ENCODE measurements at regions not wholly inside any gene's neighbourhood (a gene's known extent, or its start where the extent isn't known, plus 50 kb on each side); places are given as distances from the start of the nearest gene placed in this dataset.

DNA sequence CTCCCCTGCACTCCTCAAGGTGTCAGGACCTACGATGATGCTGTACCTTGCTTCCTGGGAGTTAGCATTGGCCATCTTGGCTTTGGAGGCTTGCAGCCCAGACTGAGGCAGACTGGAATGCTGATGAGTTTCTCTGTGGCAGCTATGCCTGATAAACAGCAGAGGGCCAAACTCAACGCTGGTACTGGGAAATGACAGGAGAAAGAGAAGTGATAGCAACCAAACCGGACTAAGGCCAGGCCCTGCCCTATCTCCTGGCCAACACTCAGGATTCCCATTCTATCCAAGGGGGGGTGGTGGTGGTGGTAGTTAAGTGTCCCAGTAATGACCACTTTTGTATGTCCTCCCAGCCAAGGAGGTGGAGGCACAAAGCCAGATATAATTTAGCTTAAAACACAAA, 90.0 kb upstream of the DTNBP1 start:
- Histone ChIP-seq H3K36me3 (no peaks in the 10 kb centered on the region), H3K9me3 (no peaks in the 10 kb centered on the region)

DNA sequence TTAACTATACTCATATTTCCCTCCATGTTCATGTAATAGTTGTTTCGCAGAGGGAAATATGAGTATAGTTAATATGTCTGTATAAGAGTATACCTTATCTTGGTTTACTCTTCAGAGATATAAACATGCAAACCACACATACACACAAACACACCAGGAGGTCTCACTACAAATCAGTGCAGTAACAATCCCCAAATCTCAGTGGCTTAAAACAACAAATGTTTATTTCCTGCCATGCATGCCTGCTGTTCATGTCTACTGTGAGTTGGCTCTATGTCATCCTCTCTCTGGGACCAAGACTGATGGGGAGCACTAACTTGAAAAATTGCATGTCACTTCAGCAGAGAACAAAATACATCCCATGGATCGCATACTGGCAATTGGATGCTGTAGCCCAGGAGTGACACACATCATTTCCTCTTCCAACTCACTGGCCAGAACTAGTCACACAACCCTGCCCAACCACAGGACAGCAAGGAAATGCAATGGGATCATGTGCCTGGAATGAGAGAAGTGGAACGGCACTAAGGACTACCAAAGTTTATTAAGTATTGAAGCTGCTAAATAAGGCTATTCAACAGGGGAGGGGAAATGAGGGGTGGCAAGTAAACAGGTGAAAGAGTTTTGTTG, 89.0 kb upstream of the DTNBP1 start:
- intact Hi-C loops (cut with DNase I; ENCODE audit: low total_unique reads), result no loop called here
- H3K27ac ChIP-seq, result no peak overlapping the region
- H3K4me1 ChIP-seq, result no peaks in the 10 kb centered on the region
- TF ChIP-seq POLR2AphosphoS5 (IDR thresholded peaks at IDR 0.05), result no peak
- TF ChIP-seq, protein P1, sequence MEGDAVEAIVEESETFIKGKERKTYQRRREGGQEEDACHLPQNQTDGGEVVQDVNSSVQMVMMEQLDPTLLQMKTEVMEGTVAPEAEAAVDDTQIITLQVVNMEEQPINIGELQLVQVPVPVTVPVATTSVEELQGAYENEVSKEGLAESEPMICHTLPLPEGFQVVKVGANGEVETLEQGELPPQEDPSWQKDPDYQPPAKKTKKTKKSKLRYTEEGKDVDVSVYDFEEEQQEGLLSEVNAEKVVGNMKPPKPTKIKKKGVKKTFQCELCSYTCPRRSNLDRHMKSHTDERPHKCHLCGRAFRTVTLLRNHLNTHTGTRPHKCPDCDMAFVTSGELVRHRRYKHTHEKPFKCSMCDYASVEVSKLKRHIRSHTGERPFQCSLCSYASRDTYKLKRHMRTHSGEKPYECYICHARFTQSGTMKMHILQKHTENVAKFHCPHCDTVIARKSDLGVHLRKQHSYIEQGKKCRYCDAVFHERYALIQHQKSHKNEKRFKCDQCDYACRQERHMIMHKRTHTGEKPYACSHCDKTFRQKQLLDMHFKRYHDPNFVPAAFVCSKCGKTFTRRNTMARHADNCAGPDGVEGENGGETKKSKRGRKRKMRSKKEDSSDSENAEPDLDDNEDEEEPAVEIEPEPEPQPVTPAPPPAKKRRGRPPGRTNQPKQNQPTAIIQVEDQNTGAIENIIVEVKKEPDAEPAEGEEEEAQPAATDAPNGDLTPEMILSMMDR (IDR thresholded peaks at IDR 0.05), result no peak
- TF ChIP-seq POLR2A (IDR thresholded peaks at IDR 0.05), result no peak
- H3K9me3 ChIP-seq, result no peaks in the 10 kb centered on the region
- no peak for DNase-seq (ENCODE audit: low spot score in 2 of 2)
- no peaks in the 10 kb centered on the region for H3K36me3 ChIP-seq
- H3K4me3 ChIP-seq, result no peak overlapping the region
- H3K27me3 ChIP-seq, result no peaks in the 10 kb centered on the region

More for the DNA sequence above, 90.0 kb upstream of the DTNBP1 start:
- TF ChIP-seq POLR2A (IDR thresholded peaks at IDR 0.05) (no peak), POLR2AphosphoS5 (IDR thresholded peaks at IDR 0.05) (no peak)
- TF ChIP-seq, protein P1 (IDR thresholded peaks at IDR 0.05), result no peak
- no peak for DNase-seq (ENCODE audit: low spot score in 2 of 2)
- Histone ChIP-seq H3K4me3 (no peak overlapping the region), H3K27ac (no peak overlapping the region), H3K4me1 (no peaks in the 10 kb centered on the region), H3K27me3 (no peaks in the 10 kb centered on the region)
- intact Hi-C loops (cut with DNase I; ENCODE audit: low total_unique reads), result no loop called here

DNA sequence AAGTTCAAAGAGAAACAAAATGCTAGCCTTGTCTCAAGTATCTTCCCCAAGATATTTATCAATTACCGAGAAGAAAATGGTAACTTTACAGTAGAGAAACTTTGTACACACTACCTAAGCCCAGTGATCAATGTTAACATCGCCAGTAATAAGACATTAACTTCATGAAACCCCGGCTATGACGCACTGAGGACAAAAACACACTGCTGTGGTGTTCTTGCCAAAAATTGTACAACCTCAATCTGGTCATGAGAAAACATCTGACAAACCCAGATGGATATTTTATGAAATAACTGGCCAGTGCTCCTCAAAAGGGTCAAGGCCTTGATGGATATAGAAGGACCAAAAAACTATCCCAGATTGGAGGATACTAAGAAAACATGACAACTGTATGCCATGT, 85.5 kb upstream of the DTNBP1 start:
- H3K9me3 ChIP-seq, result no peaks in the 10 kb centered on the region
- DNase-seq (ENCODE audit: low spot score in 2 of 2), result no peak
- TF ChIP-seq, protein P1 (IDR thresholded peaks at IDR 0.05), result no peak
- TF ChIP-seq POLR2AphosphoS5 (IDR thresholded peaks at IDR 0.05) (no peak), POLR2A (IDR thresholded peaks at IDR 0.05) (no peak)
- no peaks in the 10 kb centered on the region for H3K4me1 ChIP-seq
- no peak overlapping the region for H3K4me3 ChIP-seq
- intact Hi-C loops (cut with DNase I; ENCODE audit: low total_unique reads), result no loop called here
- no peaks in the 10 kb centered on the region for H3K36me3 ChIP-seq
- H3K27me3 ChIP-seq, result no peaks in the 10 kb centered on the region
- no peak overlapping the region for H3K27ac ChIP-seq

DNA sequence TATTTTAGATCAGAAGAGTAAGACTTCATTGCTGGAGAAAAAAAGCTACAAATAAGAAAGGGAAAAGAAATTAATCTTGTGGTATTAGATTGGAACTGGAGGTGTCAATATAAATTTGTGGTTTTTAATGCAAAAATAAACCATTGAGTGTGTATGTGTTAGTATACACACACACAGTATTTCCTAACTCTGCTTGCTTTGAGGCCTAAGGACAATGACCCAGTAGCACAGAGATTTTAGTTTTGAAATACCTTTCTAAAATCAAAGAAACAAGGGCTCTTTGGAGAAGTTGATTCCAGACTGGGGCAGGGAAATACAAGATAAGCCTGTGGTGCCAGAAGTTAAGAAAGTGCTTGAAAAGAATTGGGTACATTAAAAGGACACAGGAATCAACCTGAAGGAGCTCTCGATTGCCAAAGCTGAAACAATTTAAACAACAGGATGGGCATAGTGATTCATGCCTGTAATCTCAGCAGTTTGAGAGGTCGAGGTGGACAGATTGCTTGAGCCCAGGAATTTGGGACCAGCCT, 84.6 kb upstream of the DTNBP1 start:
- no peak overlapping the region for H3K27ac ChIP-seq
- intact Hi-C loops (cut with DNase I; ENCODE audit: low total_unique reads), result no loop called here
- no peak overlapping the region for H3K4me3 ChIP-seq
- H3K9me3 ChIP-seq, result no peaks in the 10 kb centered on the region
- no peaks in the 10 kb centered on the region for H3K36me3 ChIP-seq
- DNase-seq (ENCODE audit: low spot score in 2 of 2), result no peak
- no peaks in the 10 kb centered on the region for H3K4me1 ChIP-seq
- TF ChIP-seq, protein P1 (IDR thresholded peaks at IDR 0.05), result no peak
- no peak for TF ChIP-seq POLR2A (IDR thresholded peaks at IDR 0.05)
- no peak for TF ChIP-seq POLR2AphosphoS5 (IDR thresholded peaks at IDR 0.05)
- no peaks in the 10 kb centered on the region for H3K27me3 ChIP-seq

- H3K27me3 ChIP-seq, result no peaks in the 10 kb centered on the region
- H3K4me1 ChIP-seq, result no peaks in the 10 kb centered on the region
- no peak overlapping the region for H3K4me3 ChIP-seq
- intact Hi-C loops (cut with DNase I; ENCODE audit: low total_unique reads), result no loop called here
- no peak overlapping the region for H3K27ac ChIP-seq
- no peak for DNase-seq (ENCODE audit: low spot score in 2 of 2)
- H3K36me3 ChIP-seq, result no peaks in the 10 kb centered on the region
- TF ChIP-seq POLR2A (IDR thresholded peaks at IDR 0.05) (no peak), POLR2AphosphoS5 (IDR thresholded peaks at IDR 0.05) (no peak)
- TF ChIP-seq, protein P1 (IDR thresholded peaks at IDR 0.05), result no peak
- H3K9me3 ChIP-seq, result no peaks in the 10 kb centered on the region
These were observed 83.0 kb upstream of the DTNBP1 start for GRCh38 chr6:15745781-15746180.

Measured in breast epithelium (tissue), 4 donors.